ENCODE measurements at regions not wholly inside any gene's neighbourhood (a gene's known extent, or its start where the extent isn't known, plus 50 kb on each side); places are given as distances from the start of the nearest gene placed in this dataset.

- no peak overlapping the region for H3K27ac ChIP-seq
- TF ChIP-seq CTCF (conservative IDR thresholded peaks at IDR 0.05; ENCODE audit: low read depth), result no peak
- DNase-seq (ENCODE audit: low spot score), result no peak
- CTCF ChIA-PET, result no interaction called here
- POLR2A ChIA-PET (ENCODE audit: low non-redundant PET), result no interaction called here
These were observed 157.9 kb upstream of the GRM3 start for GRCh38 chr7:86485827-86486226.

- no peak for DNase-seq (ENCODE audit: low spot score)
- POLR2A ChIA-PET (ENCODE audit: low non-redundant PET), result no interaction called here
- no peak overlapping the region for H3K27ac ChIP-seq
- CTCF ChIA-PET, result no interaction called here
- TF ChIP-seq CTCF (conservative IDR thresholded peaks at IDR 0.05; ENCODE audit: low read depth), result no peak
These were observed 164.6 kb upstream of the GRM3 start for GRCh38 chr7:86479144-86479543.

GRCh38 chr7:86477343-86477935 is 166.3 kb upstream of the GRM3 start:
- no peak overlapping the region for H3K27ac ChIP-seq
- ChIA-PET POLR2A (ENCODE audit: low non-redundant PET) (no interaction called here), CTCF (interaction anchor here (0.5 kb wide), 1 partner anchor 350 kb away, joined by 3 read pairs; no protein-coding TSS in a partner anchor)
- no peak for TF ChIP-seq CTCF (conservative IDR thresholded peaks at IDR 0.05; ENCODE audit: low read depth)
- DNase-seq (ENCODE audit: low spot score), result no peak

- no peak for DNase-seq (ENCODE audit: low spot score)
- ChIA-PET CTCF (interaction anchor here (1.4 kb wide), 1 partner anchor 582 kb away, joined by 5 read pairs; no protein-coding TSS in a partner anchor), POLR2A (ENCODE audit: low non-redundant PET) (no interaction called here)
- no peak for TF ChIP-seq CTCF (conservative IDR thresholded peaks at IDR 0.05; ENCODE audit: low read depth)
- no peak overlapping the region for H3K27ac ChIP-seq
These were observed 172.9 kb upstream of the GRM3 start for GRCh38 chr7:86470763-86471162.

GRCh38 chr7:86469680-86470295 is 173.9 kb upstream of the GRM3 start:
- ChIA-PET POLR2A (ENCODE audit: low non-redundant PET) (no interaction called here), CTCF (interaction anchor here (0.5 to 1.5 kb wide), 21 partner anchors 11 to 590 kb away, joined by 3 to 12 read pairs (median 4); partner anchors contain the start of gene ELAPOR2)
- peak; percentile 84 for TF ChIP-seq CTCF (conservative IDR thresholded peaks at IDR 0.05; ENCODE audit: low read depth)
- no peak overlapping the region for H3K27ac ChIP-seq
- peak; percentile 40 for DNase-seq (ENCODE audit: low spot score)

GRCh38 chr7:86454753-86455152 is 189.0 kb upstream of the GRM3 start:
- no peak overlapping the region for H3K27ac ChIP-seq
- no peak for DNase-seq (ENCODE audit: low spot score)
- CTCF ChIA-PET, result no interaction called here
- no peak for TF ChIP-seq CTCF (conservative IDR thresholded peaks at IDR 0.05; ENCODE audit: low read depth)
- POLR2A ChIA-PET (ENCODE audit: low non-redundant PET), result no interaction called here

All from RWPE1 (cell line).